GM12878 (cell line): ENCODE measurements at regions not wholly inside any gene's neighbourhood (a gene's known extent, or its start where the extent isn't known, plus 50 kb on each side); places are given as distances from the start of the nearest gene placed in this dataset.

Source experiments
- ATAC-seq: fragments of 200-7000 bp; cut with Tn5 transposase; 3 replicates; pipeline ENCODE4 v1.9.1; 2020; ENCODE audit warnings: mild to moderate bottlenecking, moderate library complexity
- BruUV-seq: library from RNA; stranded (reverse); fragments of 400-500 nt; replicated peaks from 2 replicates; lab custom pipeline; 2021; lab: Mats Ljungman, UMichigan
- CTCF ChIA-PET: fragments of 300-600 bp; sonication (Branson Sonifier 250); formaldehyde crosslinking; extraction: SDS; loops from one replicate; lab custom pipeline; 2021; ENCODE audit warnings: inconsistent platforms; lab: Yijun Ruan, JAX
- POLR2A ChIA-PET: fragments of 350-600 bp; formaldehyde crosslinking; extraction: SDS; loops from one replicate; lab custom pipeline; 2021; ENCODE audit warnings: inconsistent platforms; lab: Charles Lee
- RAD21 ChIA-PET: fragments of 300-600 bp; sonication (Branson Sonifier 250); formaldehyde crosslinking; loops from one replicate; lab custom pipeline; 2023; ENCODE audit warnings: antibody characterized with exemption; ENCODE audit not compliant: unreplicated experiment; lab: Charles Lee
- SMC1A ChIA-PET: fragments of 300-600 bp; sonication (Branson Sonifier 250); formaldehyde crosslinking; loops from one replicate; lab custom pipeline; 2023; ENCODE audit not compliant: unreplicated experiment, uncharacterized antibody; lab: Charles Lee
- DNase-seq: peaks from one replicate; pipeline ENCODE4 v3.0.0-alpha.2; 2011; ENCODE audit warnings: low read depth, low spot score
- FAIRE-seq: peaks from 3 replicates; lab custom pipeline; 2011; peaks lifted over from hg19 to GRCh38; lab: Jason Lieb, UNC
- H2AFZ ChIP-seq: 2 replicates; pipeline ENCODE4 v1.6.0; 2011; ENCODE audit warnings: low read depth, low read length, control low read depth; ENCODE audit not compliant: control insufficient read depth
- H3K27ac ChIP-seq: 2 replicates; pipeline ENCODE4 v1.5.1; 2011; ENCODE audit warnings: control low read depth; ENCODE audit not compliant: control insufficient read depth, insufficient read depth
- H3K27me3 ChIP-seq, 2 experiments: replicated peaks in 1 of 2; 2 replicates each; pipeline versions ENCODE4 v1.6.0 to v1.6.1; 2011; ENCODE audit warnings: low read length in 1 of 2; ENCODE audit not compliant: control insufficient read depth in 2 of 2, insufficient read depth in 2 of 2
- H3K36me3 ChIP-seq, 2 experiments: 2 replicates each; pipeline ENCODE4 v1.5.1; 2011; ENCODE audit warnings: low read length in 1 of 2; ENCODE audit not compliant: control insufficient read depth in 2 of 2, insufficient read depth in 2 of 2
- H3K4me1 ChIP-seq: 2 replicates; pipeline ENCODE4 v1.6.1; 2011; ENCODE audit warnings: mild to moderate bottlenecking, low read length, moderate library complexity, mixed read lengths; ENCODE audit not compliant: control insufficient read depth, insufficient read depth
- H3K4me2 ChIP-seq: 2 replicates; pipeline ENCODE4 v1.6.0; 2011; ENCODE audit warnings: control low read depth; ENCODE audit not compliant: control insufficient read depth, insufficient read depth
- H3K4me3 ChIP-seq: fragments of 200-600 bp; sonication (generic); 2 replicates; pipeline ENCODE4 v1.5.1; 2016
- H3K79me2 ChIP-seq: 2 replicates; pipeline ENCODE4 v1.6.0; 2011; ENCODE audit warnings: low read length; ENCODE audit not compliant: control insufficient read depth, insufficient read depth
- H3K9ac ChIP-seq: 2 replicates; pipeline ENCODE4 v1.8.0; 2011; ENCODE audit warnings: low read length, control low read depth, mixed read lengths; ENCODE audit not compliant: control insufficient read depth, insufficient read depth
- H3K9me3 ChIP-seq: replicated peaks from 3 replicates; pipeline ENCODE4 v1.5.1; 2011; ENCODE audit warnings: mild to moderate bottlenecking, low read length; ENCODE audit not compliant: control insufficient read depth, insufficient read depth
- H4K20me1 ChIP-seq: 2 replicates; pipeline ENCODE4 v1.6.0; 2011; ENCODE audit not compliant: control insufficient read depth, insufficient read depth
- MEF2B ChIP-seq: fragments of 450-650 bp; IDR thresholded peaks from 2 replicates; pipeline ENCODE4 v1.6.1; 2018; ENCODE audit warnings: mild to moderate bottlenecking, moderate library complexity; ENCODE audit not compliant: partially characterized antibody, poor library complexity, severe bottlenecking
- PML ChIP-seq: IDR thresholded peaks from 2 replicates; pipeline ENCODE4 v1.6.1; 2012; ENCODE audit warnings: low read length, inconsistent platforms
- RAD51 ChIP-seq: fragments of 450-650 bp; IDR thresholded peaks from 2 replicates; pipeline ENCODE4 v1.6.1; 2016; ENCODE audit warnings: moderate library complexity, mild to moderate bottlenecking, inconsistent platforms
- SUPT20H ChIP-seq: IDR thresholded peaks from 2 replicates; pipeline ENCODE4 v1.6.1; 2011; ENCODE audit warnings: low read depth, mild to moderate bottlenecking, low read length, moderate library complexity, borderline replicate concordance; ENCODE audit not compliant: control insufficient read depth
- TAF1 ChIP-seq: IDR thresholded peaks from 2 replicates; pipeline ENCODE4 v1.6.1; 2011; ENCODE audit warnings: mild to moderate bottlenecking, low read depth, low read length, borderline replicate concordance
- YY1 ChIP-seq: IDR thresholded peaks from 2 replicates; pipeline ENCODE4 v1.6.1; 2011; ENCODE audit warnings: low read depth, mild to moderate bottlenecking, low read length
- ZNF24 ChIP-seq: fragments of 450-650 bp; IDR thresholded peaks from 2 replicates; pipeline ENCODE4 v1.6.1; 2017; ENCODE audit warnings: antibody characterized with exemption, mild to moderate bottlenecking
- WGBS: methylation state at CpG from one replicate; pipeline ENCODE4 v1.1.6; 2016; ENCODE audit warnings: low lambda C conversion rate; ENCODE audit not compliant: insufficient replicate concordance, insufficient coverage; ENCODE audit errors: missing lambda C conversion rate; 5-methylcytosine and 5-hydroxymethylcytosine counted together
- in situ Hi-C: fragments of 300-500 bp; cut with MboI; formaldehyde crosslinking; loops from 9 replicates; pipeline ENCODE4 v1.14.3; 2018; ENCODE audit warnings: mixed read lengths
- intact Hi-C: fragments of 100-400 bp; cut with micrococcal nuclease; formaldehyde crosslinking; loops from one replicate; pipeline ENCODE4 v1.14.2; 2022; ENCODE audit not compliant: unreplicated experiment
- TF ChIP-seq, protein P1 (sequence below): fragments of 450-650 bp; IDR thresholded peaks from 2 replicates; pipeline ENCODE4 v1.6.1; 2017; ENCODE audit warnings: mild to moderate bottlenecking, moderate library complexity
- TF ChIP-seq, protein P2 (sequence below): IDR thresholded peaks from 2 replicates; pipeline ENCODE4 v1.6.1; 2012; ENCODE audit warnings: mild to moderate bottlenecking, low read depth, low read length

DNA sequence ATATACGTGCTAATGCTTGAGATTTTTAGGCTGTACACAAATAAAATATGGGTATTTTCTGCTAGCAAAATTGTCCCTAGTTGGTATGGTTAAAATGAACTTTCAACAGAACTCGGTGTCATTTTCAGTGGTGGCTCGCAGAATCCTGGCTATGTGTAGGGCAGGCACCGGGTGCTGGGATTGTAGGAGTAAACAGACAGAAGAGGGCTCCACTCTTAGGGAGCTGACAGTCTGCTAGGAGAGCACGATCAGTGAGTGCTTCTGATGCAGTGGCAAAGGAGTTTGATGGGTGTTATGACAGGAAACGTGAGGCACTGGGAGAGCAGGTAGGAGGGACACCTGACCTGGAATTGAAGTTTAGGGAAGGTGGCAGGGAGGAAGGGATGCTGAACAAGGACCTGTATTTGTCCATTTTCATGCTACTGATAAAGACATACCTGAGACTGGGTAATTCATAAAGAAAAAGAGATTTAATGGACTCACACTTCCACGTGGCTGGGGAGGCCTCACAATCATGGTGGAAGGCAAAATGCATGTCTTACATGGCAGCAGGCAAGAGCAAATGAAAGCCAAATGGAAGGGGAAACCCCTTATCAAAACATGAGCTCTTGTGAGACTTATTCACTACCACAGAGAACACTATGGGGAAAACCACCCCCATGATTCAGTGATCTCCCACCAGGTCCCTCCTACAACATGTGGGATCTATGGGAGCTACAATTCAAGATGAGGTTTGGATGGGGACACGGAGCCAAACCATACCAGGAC is 105.4 kb upstream of the LCLAT1 start:
- POLR2A ChIA-PET: interaction anchor here (1.1 kb wide), 1 partner anchor 93 kb away, joined by 4 read pairs; no protein-coding TSS in a partner anchor
- SMC1A ChIA-PET: interaction anchor here (0.7 to 10.7 kb wide), 6 partner anchors 11 to 134 kb away, joined by 3 to 282 read pairs (median 6); partner anchors contain the start of gene LBH
- no peak for ATAC-seq
- Histone ChIP-seq H3K4me2 (no peak overlapping the region), H3K4me1 (peaks cover 32% of the 10 kb centered on the region), H3K79me2 (no peaks in the 10 kb centered on the region), H3K36me3 (no peaks in the 10 kb centered on the region), H3K9ac (no peak overlapping the region), H2AFZ (no peak overlapping the region), H3K27ac (no peak overlapping the region), H3K4me3 (no peak overlapping the region), H3K9me3 (peaks cover 8% of the 10 kb centered on the region), H3K27me3 (no peaks in the 10 kb centered on the region), H4K20me1 (no peaks in the 10 kb centered on the region)
- CTCF ChIA-PET: interaction anchor here (1.0 to 1.3 kb wide), 2 partner anchors 9 to 177 kb away, joined by 3 to 5 read pairs; no protein-coding TSS in a partner anchor
- peak; percentile 12 for TF ChIP-seq MEF2B
- TF ChIP-seq SUPT20H: no peak
- peak; percentile 58; the same call in 1 of the 2 replicates for TF ChIP-seq YY1
- no peak for TF ChIP-seq PML
- TF ChIP-seq, protein P1, sequence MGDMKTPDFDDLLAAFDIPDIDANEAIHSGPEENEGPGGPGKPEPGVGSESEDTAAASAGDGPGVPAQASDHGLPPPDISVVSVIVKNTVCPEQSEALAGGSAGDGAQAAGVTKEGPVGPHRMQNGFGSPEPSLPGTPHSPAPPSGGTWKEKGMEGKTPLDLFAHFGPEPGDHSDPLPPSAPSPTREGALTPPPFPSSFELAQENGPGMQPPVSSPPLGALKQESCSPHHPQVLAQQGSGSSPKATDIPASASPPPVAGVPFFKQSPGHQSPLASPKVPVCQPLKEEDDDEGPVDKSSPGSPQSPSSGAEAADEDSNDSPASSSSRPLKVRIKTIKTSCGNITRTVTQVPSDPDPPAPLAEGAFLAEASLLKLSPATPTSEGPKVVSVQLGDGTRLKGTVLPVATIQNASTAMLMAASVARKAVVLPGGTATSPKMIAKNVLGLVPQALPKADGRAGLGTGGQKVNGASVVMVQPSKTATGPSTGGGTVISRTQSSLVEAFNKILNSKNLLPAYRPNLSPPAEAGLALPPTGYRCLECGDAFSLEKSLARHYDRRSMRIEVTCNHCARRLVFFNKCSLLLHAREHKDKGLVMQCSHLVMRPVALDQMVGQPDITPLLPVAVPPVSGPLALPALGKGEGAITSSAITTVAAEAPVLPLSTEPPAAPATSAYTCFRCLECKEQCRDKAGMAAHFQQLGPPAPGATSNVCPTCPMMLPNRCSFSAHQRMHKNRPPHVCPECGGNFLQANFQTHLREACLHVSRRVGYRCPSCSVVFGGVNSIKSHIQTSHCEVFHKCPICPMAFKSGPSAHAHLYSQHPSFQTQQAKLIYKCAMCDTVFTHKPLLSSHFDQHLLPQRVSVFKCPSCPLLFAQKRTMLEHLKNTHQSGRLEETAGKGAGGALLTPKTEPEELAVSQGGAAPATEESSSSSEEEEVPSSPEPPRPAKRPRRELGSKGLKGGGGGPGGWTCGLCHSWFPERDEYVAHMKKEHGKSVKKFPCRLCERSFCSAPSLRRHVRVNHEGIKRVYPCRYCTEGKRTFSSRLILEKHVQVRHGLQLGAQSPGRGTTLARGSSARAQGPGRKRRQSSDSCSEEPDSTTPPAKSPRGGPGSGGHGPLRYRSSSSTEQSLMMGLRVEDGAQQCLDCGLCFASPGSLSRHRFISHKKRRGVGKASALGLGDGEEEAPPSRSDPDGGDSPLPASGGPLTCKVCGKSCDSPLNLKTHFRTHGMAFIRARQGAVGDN: 0 out of 2 replicates have a peak, but pooled peaks have one; percentile 29
- TF ChIP-seq RAD51: no peak
- no peak for TF ChIP-seq ZNF24
- 0 out of 2 replicates have a peak, but pooled peaks have one; percentile 14 for TF ChIP-seq TAF1
- TF ChIP-seq, protein P2, sequence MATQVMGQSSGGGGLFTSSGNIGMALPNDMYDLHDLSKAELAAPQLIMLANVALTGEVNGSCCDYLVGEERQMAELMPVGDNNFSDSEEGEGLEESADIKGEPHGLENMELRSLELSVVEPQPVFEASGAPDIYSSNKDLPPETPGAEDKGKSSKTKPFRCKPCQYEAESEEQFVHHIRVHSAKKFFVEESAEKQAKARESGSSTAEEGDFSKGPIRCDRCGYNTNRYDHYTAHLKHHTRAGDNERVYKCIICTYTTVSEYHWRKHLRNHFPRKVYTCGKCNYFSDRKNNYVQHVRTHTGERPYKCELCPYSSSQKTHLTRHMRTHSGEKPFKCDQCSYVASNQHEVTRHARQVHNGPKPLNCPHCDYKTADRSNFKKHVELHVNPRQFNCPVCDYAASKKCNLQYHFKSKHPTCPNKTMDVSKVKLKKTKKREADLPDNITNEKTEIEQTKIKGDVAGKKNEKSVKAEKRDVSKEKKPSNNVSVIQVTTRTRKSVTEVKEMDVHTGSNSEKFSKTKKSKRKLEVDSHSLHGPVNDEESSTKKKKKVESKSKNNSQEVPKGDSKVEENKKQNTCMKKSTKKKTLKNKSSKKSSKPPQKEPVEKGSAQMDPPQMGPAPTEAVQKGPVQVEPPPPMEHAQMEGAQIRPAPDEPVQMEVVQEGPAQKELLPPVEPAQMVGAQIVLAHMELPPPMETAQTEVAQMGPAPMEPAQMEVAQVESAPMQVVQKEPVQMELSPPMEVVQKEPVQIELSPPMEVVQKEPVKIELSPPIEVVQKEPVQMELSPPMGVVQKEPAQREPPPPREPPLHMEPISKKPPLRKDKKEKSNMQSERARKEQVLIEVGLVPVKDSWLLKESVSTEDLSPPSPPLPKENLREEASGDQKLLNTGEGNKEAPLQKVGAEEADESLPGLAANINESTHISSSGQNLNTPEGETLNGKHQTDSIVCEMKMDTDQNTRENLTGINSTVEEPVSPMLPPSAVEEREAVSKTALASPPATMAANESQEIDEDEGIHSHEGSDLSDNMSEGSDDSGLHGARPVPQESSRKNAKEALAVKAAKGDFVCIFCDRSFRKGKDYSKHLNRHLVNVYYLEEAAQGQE: no peak
- no TSS peak for BruUV-seq
- FAIRE-seq: no peak
- intact Hi-C loops: no loop called here
- in situ Hi-C loops: no loop called here
- RAD21 ChIA-PET: no interaction called here
- 85% methylated on average over 8 of the region's 8 CpGs for WGBS
- DNase-seq: no peak
